WTC11 (cell line): ENCODE measurements at regions not wholly inside any gene's neighbourhood (a gene's known extent, or its start where the extent isn't known, plus 50 kb on each side); places are given as distances from the start of the nearest gene placed in this dataset.

Experiments
- ATAC-seq: fragments of 200-7000 bp; cut with Tn5 transposase; 2 replicates; pipeline ENCODE4 v1.10.0; 2021; ENCODE audit warnings: mild to moderate bottlenecking, moderate library complexity
- CTCF ChIA-PET: fragments of 300-600 bp; sonication (Branson Sonifier 250); formaldehyde crosslinking; loops from one replicate; lab custom pipeline; 2021; ENCODE audit warnings: antibody characterized with exemption; lab: Charles Lee
- POLR2A ChIA-PET: fragments of 350-600 bp; sonication (Branson Sonifier 250); formaldehyde crosslinking; loops from one replicate; lab custom pipeline; 2021; ENCODE audit warnings: antibody characterized with exemption; lab: Charles Lee
- DNase-seq: peaks from one replicate; pipeline ENCODE4 v3.0.0; 2021; ENCODE audit warnings: low spot score
- H3K27ac Mint-ChIP-seq: 2 replicates; pipeline ENCODE4 v1.8.0; 2021; ENCODE audit warnings: mixed read lengths
- H3K27me3 Mint-ChIP-seq: 2 replicates; pipeline ENCODE4 v1.8.0; 2021; ENCODE audit warnings: low read depth, mild to moderate bottlenecking, moderate library complexity, mixed read lengths
- H3K36me3 Mint-ChIP-seq: 2 replicates; pipeline ENCODE4 v1.8.0; 2021; ENCODE audit warnings: mixed read lengths
- H3K4me1 Mint-ChIP-seq: 2 replicates; pipeline ENCODE4 v1.8.0; 2022; ENCODE audit warnings: mixed read lengths
- H3K4me3 Mint-ChIP-seq: 2 replicates; pipeline ENCODE4 v1.8.0; 2021; ENCODE audit warnings: mild to moderate bottlenecking, moderate library complexity, mixed read lengths
- H3K9me3 Mint-ChIP-seq: 2 replicates; pipeline ENCODE4 v1.8.0; 2021; ENCODE audit warnings: mixed read lengths
- AR ChIP-seq: fragments of 250-450 bp; sonication (Bioruptor Pico); IDR thresholded peaks from 2 replicates; pipeline ENCODE4 v1.9.0; 2021; ENCODE audit warnings: mild to moderate bottlenecking
- ATF3 ChIP-seq: sonication (generic); formaldehyde crosslinking; conservative IDR thresholded peaks from 2 replicates; pipeline ENCODE4 v1.8.1; 2022; ENCODE audit warnings: mild to moderate bottlenecking, missing genetic modification reagents
- CREB1 ChIP-seq: sonication (generic); formaldehyde crosslinking; IDR thresholded peaks from 2 replicates; pipeline ENCODE4 v1.8.0; 2023; ENCODE audit warnings: mild to moderate bottlenecking, missing genetic modification reagents
- CTCF ChIP-seq: fragments of 200-600 bp; IDR thresholded peaks from 2 replicates; pipeline ENCODE4 v1.8.0; 2022; ENCODE audit warnings: antibody characterized with exemption
- E2F1 ChIP-seq: sonication (generic); formaldehyde crosslinking; IDR thresholded peaks from 2 replicates; pipeline ENCODE4 v1.8.0; 2022; ENCODE audit warnings: mild to moderate bottlenecking, missing genetic modification reagents
- ELF4 ChIP-seq: sonication (generic); formaldehyde crosslinking; IDR thresholded peaks from 2 replicates; pipeline ENCODE4 v1.8.1; 2022; ENCODE audit warnings: low read depth, mild to moderate bottlenecking, moderate library complexity, missing genetic modification reagents
- FOXP4 ChIP-seq: sonication (generic); formaldehyde crosslinking; IDR thresholded peaks from 2 replicates; pipeline ENCODE4 v1.8.0; 2022; ENCODE audit warnings: mild to moderate bottlenecking, missing genetic modification reagents
- HMGA2 ChIP-seq: fragments of 250-450 bp; sonication (Bioruptor Pico); IDR thresholded peaks from 2 replicates; pipeline ENCODE4 v1.4.0; 2021; ENCODE audit warnings: mild to moderate bottlenecking, moderate library complexity
- JAZF1 ChIP-seq: fragments of 250-450 bp; sonication (Bioruptor Pico); IDR thresholded peaks from 2 replicates; pipeline ENCODE4 v1.9.0; 2021; ENCODE audit warnings: moderate library complexity, mild to moderate bottlenecking, inconsistent platforms
- MYBL2 ChIP-seq: sonication (generic); formaldehyde crosslinking; IDR thresholded peaks from 2 replicates; pipeline ENCODE4 v1.8.1; 2023; ENCODE audit warnings: mild to moderate bottlenecking, moderate library complexity, missing genetic modification reagents
- NFE2L1 ChIP-seq: sonication (generic); formaldehyde crosslinking; IDR thresholded peaks from 2 replicates; pipeline ENCODE4 v1.8.1; 2023; ENCODE audit warnings: missing genetic modification reagents
- OVOL2 ChIP-seq: fragments of 250-450 bp; sonication (Bioruptor Pico); IDR thresholded peaks from 2 replicates; pipeline ENCODE4 v1.9.0; 2021; ENCODE audit warnings: mild to moderate bottlenecking, borderline replicate concordance
- TEAD1 ChIP-seq: sonication (generic); formaldehyde crosslinking; IDR thresholded peaks from 2 replicates; pipeline ENCODE4 v1.8.0; 2022; ENCODE audit warnings: mild to moderate bottlenecking, missing genetic modification reagents
- ZNF219 ChIP-seq: sonication (generic); formaldehyde crosslinking; IDR thresholded peaks from 2 replicates; pipeline ENCODE4 v1.8.0; 2023; ENCODE audit warnings: missing genetic modification reagents, mild to moderate bottlenecking, borderline replicate concordance
- ZNF317 ChIP-seq: sonication (generic); formaldehyde crosslinking; IDR thresholded peaks from 2 replicates; pipeline ENCODE4 v1.8.1; 2023; ENCODE audit warnings: low read depth, mild to moderate bottlenecking, moderate library complexity, missing genetic modification reagents, borderline replicate concordance
- TF ChIP-seq, protein P1 (sequence below): sonication (generic); formaldehyde crosslinking; IDR thresholded peaks from 2 replicates; pipeline ENCODE4 v1.8.1; 2023; ENCODE audit warnings: mild to moderate bottlenecking, missing genetic modification reagents, moderate library complexity
- TF ChIP-seq, protein P2 (sequence below): sonication (generic); formaldehyde crosslinking; IDR thresholded peaks from 2 replicates; pipeline ENCODE4 v1.8.1; 2023; ENCODE audit warnings: mild to moderate bottlenecking, missing genetic modification reagents
- TF ChIP-seq, protein P3 (sequence below): fragments of 250-450 bp; sonication (Bioruptor Pico); IDR thresholded peaks from 2 replicates; pipeline ENCODE4 v1.8.0; 2021; ENCODE audit warnings: mild to moderate bottlenecking

DNA sequence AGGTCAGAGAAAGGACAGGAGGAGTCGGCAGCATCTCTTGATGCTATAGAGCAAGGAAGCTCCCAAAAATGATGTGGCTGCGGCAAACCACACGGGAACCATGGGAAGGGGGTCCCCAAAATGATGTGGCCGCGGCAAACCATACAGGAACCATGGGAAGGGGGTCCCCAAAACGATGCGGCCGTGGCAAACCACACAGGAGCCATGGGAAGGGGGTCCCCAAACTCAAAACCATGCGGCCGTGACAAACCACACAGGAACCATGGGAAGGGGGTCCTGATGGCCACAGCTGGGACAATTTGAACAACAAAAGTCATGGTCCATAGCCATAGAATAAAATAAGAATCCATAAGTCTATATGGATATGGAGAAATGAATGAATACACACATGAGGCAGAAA, 58.4 kb upstream of the GLI2 start:
- TF ChIP-seq, protein P1, sequence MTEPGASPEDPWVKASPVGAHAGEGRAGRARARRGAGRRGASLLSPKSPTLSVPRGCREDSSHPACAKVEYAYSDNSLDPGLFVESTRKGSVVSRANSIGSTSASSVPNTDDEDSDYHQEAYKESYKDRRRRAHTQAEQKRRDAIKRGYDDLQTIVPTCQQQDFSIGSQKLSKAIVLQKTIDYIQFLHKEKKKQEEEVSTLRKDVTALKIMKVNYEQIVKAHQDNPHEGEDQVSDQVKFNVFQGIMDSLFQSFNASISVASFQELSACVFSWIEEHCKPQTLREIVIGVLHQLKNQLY (CRISPR knock-in tag), result no peak
- TF ChIP-seq NFE2L1 (CRISPR knock-in tag), result no peak
- no peak for TF ChIP-seq TEAD1 (CRISPR knock-in tag)
- TF ChIP-seq OVOL2 (CRISPR knock-in tag), result no peak
- TF ChIP-seq, protein P2, sequence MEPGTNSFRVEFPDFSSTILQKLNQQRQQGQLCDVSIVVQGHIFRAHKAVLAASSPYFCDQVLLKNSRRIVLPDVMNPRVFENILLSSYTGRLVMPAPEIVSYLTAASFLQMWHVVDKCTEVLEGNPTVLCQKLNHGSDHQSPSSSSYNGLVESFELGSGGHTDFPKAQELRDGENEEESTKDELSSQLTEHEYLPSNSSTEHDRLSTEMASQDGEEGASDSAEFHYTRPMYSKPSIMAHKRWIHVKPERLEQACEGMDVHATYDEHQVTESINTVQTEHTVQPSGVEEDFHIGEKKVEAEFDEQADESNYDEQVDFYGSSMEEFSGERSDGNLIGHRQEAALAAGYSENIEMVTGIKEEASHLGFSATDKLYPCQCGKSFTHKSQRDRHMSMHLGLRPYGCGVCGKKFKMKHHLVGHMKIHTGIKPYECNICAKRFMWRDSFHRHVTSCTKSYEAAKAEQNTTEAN, result no peak
- TF ChIP-seq, protein P3, sequence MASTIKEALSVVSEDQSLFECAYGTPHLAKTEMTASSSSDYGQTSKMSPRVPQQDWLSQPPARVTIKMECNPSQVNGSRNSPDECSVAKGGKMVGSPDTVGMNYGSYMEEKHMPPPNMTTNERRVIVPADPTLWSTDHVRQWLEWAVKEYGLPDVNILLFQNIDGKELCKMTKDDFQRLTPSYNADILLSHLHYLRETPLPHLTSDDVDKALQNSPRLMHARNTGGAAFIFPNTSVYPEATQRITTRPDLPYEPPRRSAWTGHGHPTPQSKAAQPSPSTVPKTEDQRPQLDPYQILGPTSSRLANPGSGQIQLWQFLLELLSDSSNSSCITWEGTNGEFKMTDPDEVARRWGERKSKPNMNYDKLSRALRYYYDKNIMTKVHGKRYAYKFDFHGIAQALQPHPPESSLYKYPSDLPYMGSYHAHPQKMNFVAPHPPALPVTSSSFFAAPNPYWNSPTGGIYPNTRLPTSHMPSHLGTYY (CRISPR knock-in tag), result no peak

DNA sequence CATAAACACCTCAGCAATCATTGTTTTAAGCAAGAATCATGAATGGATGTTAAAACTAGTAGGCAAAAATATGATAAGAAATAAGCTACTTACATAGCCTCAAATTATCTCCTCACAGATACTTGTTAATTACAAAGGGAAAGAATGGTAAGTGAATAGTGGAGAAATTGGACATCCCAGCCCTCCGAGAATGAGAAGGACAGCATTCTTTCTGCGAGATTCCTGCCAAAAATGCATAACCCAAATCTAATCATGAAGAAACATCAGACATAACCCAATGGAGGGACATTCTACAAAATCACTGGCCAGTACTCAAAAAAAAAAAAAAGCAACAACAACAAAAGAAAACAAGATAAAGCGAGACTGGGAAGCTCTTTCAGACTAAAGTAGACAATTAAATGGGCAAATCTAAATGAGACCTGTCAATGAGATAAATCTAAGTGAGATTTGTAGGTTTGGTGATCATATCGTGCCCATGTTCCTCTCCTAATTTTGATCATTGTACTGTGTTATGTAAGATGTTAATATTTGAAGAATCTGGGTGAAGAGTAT, 57.9 kb upstream of the GLI2 start:
- CTCF ChIA-PET, result interaction anchor here (0.6 to 2.1 kb wide), 6 partner anchors 9 to 364 kb away, joined by 3 to 7 read pairs (median 5); no protein-coding TSS in a partner anchor
- Mint-ChIP-seq H3K27ac (no peak overlapping the region), H3K4me3 (no peak overlapping the region), H3K36me3 (no peaks in the 10 kb centered on the region)
- ATAC-seq, result no peak
- no peak for TF ChIP-seq ELF4 (CRISPR knock-in tag)
- no peak for TF ChIP-seq ATF3 (CRISPR knock-in tag)
- no peak for TF ChIP-seq CREB1 (CRISPR knock-in tag)
- TF ChIP-seq ZNF219 (CRISPR knock-in tag), result no peak
- no peak for TF ChIP-seq MYBL2 (CRISPR knock-in tag)
- TF ChIP-seq HMGA2 (CRISPR knock-in tag), result no peak
- TF ChIP-seq E2F1 (CRISPR knock-in tag), result no peak
- TF ChIP-seq, all 79 proteins: peak for 0
- no peak for DNase-seq
- POLR2A ChIA-PET, result interaction anchor here (0.7 kb wide), 1 partner anchor 358 kb away, joined by 6 read pairs; no protein-coding TSS in a partner anchor
- peaks cover 43% of the 10 kb centered on the region for H3K27me3 Mint-ChIP-seq
- H3K9me3 Mint-ChIP-seq, result no peaks in the 10 kb centered on the region
- H3K4me1 Mint-ChIP-seq, result peaks cover 3% of the 10 kb centered on the region; the same call in 1 of the 2 replicates

More for the DNA sequence above, 58.4 kb upstream of the GLI2 start:
- peaks cover 3% of the 10 kb centered on the region; the same call in 1 of the 2 replicates for H3K4me1 Mint-ChIP-seq
- POLR2A ChIA-PET, result no interaction called here
- no peaks in the 10 kb centered on the region for H3K36me3 Mint-ChIP-seq
- ATAC-seq (no peak), DNase-seq (no peak)
- H3K27ac Mint-ChIP-seq, result no peak overlapping the region
- H3K4me3 Mint-ChIP-seq, result no peak overlapping the region
- CTCF ChIA-PET, result interaction anchor here (1.7 to 2.1 kb wide), 4 partner anchors 10 to 334 kb away, joined by 5 to 7 read pairs (median 6); no protein-coding TSS in a partner anchor
- H3K27me3 Mint-ChIP-seq, result peaks cover 45% of the 10 kb centered on the region
- no peaks in the 10 kb centered on the region for H3K9me3 Mint-ChIP-seq

DNA sequence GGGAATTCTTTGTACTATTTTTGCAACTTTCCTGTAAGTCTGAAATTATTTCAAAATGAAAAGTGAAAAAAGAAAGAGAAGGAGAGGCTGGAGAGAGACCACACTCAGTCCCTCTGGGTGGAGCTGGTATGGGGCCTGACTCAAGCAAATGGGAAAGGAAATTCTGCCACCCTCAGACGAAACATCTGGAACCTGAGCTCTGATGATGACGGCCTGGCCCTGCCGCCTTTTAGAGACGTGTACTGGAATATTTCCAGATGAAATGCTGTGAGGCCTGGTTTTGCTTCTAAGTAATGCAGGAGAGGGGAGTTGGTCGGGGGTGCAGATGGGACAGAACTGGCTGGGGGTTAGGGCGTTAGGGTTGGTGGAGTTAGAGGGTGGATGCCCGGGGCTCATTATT, 57.4 kb upstream of the GLI2 start:
- DNase-seq (no peak), ATAC-seq (no peak)
- ChIA-PET CTCF (interaction anchor here (0.6 to 2.1 kb wide), 6 partner anchors 9 to 365 kb away, joined by 3 to 7 read pairs (median 5); no protein-coding TSS in a partner anchor), POLR2A (interaction anchor here (0.7 kb wide), 1 partner anchor 358 kb away, joined by 6 read pairs; no protein-coding TSS in a partner anchor)
- H3K27ac Mint-ChIP-seq, result no peak overlapping the region
- H3K4me3 Mint-ChIP-seq, result no peak overlapping the region
- no peaks in the 10 kb centered on the region for H3K36me3 Mint-ChIP-seq
- H3K27me3 Mint-ChIP-seq, result peaks cover 43% of the 10 kb centered on the region
- peaks cover 3% of the 10 kb centered on the region; the same call in 1 of the 2 replicates for H3K4me1 Mint-ChIP-seq
- no peaks in the 10 kb centered on the region for H3K9me3 Mint-ChIP-seq
- TF ChIP-seq CTCF (no peak), OVOL2 (CRISPR knock-in tag) (no peak), JAZF1 (no peak), ZNF317 (CRISPR knock-in tag) (no peak), MYBL2 (CRISPR knock-in tag) (no peak), AR (CRISPR knock-in tag) (no peak), FOXP4 (no peak)
